Uterus (tissue), 3 donors: ENCODE measurements at regions not wholly inside any gene's neighbourhood (a gene's known extent, or its start where the extent isn't known, plus 50 kb on each side); places are given as distances from the start of the nearest gene placed in this dataset.

Experiments
- DNase-seq, 2 donors: peaks; one replicate each; pipeline ENCODE4 v3.0.0-alpha.2; 2019 to 2020
- H3K27ac ChIP-seq, 2 donors: fragments of 200-600 bp; sonication (generic); 1 replicate in 1 of 2; 2 replicates in 1 of 2; pipeline ENCODE4 v1.5.1; 2016 to 2018
- H3K27me3 ChIP-seq, 2 donors: fragments of 200-600 bp; sonication (generic); one replicate each; pipeline ENCODE4 v1.5.1; 2018 to 2019; ENCODE audit warnings: control low read depth in 1 of 2
- H3K36me3 ChIP-seq, 2 donors: fragments of 200-600 bp; sonication (generic); one replicate each; pipeline ENCODE4 v1.5.1; 2019; ENCODE audit warnings: control low read depth in 1 of 2
- H3K4me1 ChIP-seq, 2 donors: fragments of 200-600 bp; sonication (generic); one replicate each; pipeline ENCODE4 v1.5.1; 2018 to 2019; ENCODE audit warnings: control low read depth in 1 of 2
- H3K4me3 ChIP-seq, 2 donors: fragments of 200-600 bp; sonication (generic); 1 replicate in 1 of 2; 2 replicates in 1 of 2; pipeline ENCODE4 v1.5.1; 2018 to 2019; ENCODE audit warnings: mild to moderate bottlenecking in 1 of 2
- H3K9me3 ChIP-seq, 2 donors: fragments of 200-600 bp; sonication (generic); one replicate each; pipeline ENCODE4 v1.5.1; 2019; ENCODE audit warnings: control low read depth in 1 of 2
- CTCF ChIP-seq, 4 experiments: fragments of 200-600 bp in 2 of 4; fragments of 450-650 bp in 2 of 4; sonication (generic) in 2 of 4; IDR thresholded peaks; one replicate each; pipeline ENCODE4 v1.5.1; 2016 to 2019; ENCODE audit warnings: antibody characterized with exemption in 4 of 4, mild to moderate bottlenecking in 2 of 4, moderate library complexity in 1 of 4
- POLR2A ChIP-seq, 2 donors: fragments of 450-650 bp; IDR thresholded peaks; one replicate each; pipeline ENCODE4 v1.6.1; 2016; ENCODE audit warnings: antibody characterized with exemption in 2 of 2, mild to moderate bottlenecking in 1 of 2, moderate library complexity in 1 of 2
- intact Hi-C: fragments of 100-400 bp; cut with DNase I; formaldehyde crosslinking; loops from one replicate; pipeline ENCODE4 v1.15.1; 2023; ENCODE audit warnings: low total_unique reads
- donor health status: DM: yes; HTN: yes; CAD: no.

- intact Hi-C loops, result no loop called here
- TF ChIP-seq CTCF (IDR thresholded peaks at IDR 0.05) (no peak), POLR2A (IDR thresholded peaks at IDR 0.05) (no peak)
- H3K9me3 ChIP-seq, result no peaks in the 10 kb centered on the region
Measured at GRCh38 chr13:34422956-34423355, 519.1 kb upstream of the NBEA start.

DNA sequence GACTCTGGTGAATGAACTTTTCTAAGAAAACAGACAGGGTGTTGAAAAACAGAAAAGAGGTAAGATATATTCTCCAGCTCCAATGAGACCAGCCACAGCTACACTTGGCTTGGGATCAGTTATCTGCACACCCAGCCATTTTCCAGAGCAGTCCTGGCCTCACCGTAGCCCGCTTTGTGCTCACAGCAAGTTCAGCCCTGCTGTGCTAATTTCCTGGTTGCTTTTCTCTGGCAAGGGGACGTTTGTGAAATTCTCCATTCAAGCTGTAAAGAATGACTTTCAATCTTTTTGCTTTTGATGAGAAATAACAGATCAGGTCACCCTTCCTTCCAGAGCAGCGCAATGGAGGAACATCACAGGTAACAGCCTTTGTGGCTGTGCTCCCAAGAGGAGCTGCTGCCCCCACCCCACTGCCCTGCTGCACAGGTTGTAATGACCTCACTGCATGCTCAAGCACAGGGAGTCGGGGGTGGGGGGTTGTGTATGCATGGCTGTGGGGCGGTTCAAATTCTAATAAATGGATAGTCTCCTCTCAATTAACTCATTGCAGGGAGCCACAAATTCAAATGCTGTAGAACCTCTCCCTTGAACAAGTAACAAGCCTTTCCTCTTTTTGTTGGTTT, 516.6 kb upstream of the NBEA start:
- Histone ChIP-seq H3K4me3 (no peak overlapping the region), H3K9me3 (no peaks in the 10 kb centered on the region), H3K27me3 (no peaks in the 10 kb centered on the region), H3K27ac (no peak overlapping the region), H3K36me3 (no peaks in the 10 kb centered on the region), H3K4me1 (no peaks in the 10 kb centered on the region)
- intact Hi-C loops, result no loop called here
- DNase-seq, result no peak
- TF ChIP-seq POLR2A (IDR thresholded peaks at IDR 0.05) (no peak), CTCF (IDR thresholded peaks at IDR 0.05) (no peak)

More at GRCh38 chr13:34422956-34423355, 519.1 kb upstream of the NBEA start:
- Histone ChIP-seq H3K36me3 (no peaks in the 10 kb centered on the region), H3K27ac (no peak overlapping the region), H3K27me3 (no peaks in the 10 kb centered on the region), H3K4me1 (no peaks in the 10 kb centered on the region), H3K4me3 (no peak overlapping the region)
- DNase-seq, result no peak

DNA sequence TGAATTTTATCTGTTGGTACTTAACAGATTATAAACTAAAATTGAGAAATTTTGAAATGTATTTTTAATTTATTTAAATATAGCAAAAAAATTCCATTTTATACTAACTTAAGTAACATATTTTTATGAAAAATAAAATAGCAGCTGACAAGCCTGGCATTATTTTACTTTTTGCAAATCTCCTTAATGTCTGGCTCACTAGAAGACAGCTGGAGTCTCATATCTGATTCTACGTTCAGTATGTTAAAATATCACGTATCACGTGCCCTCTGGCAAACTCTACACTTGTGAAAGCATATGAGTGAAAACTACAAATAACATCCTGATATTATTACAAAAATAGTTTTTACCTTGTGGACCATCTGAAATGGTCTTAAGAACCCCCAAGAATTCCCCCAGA, 513.2 kb upstream of the NBEA start:
- no peak for DNase-seq
- H3K36me3 ChIP-seq, result no peaks in the 10 kb centered on the region
- intact Hi-C loops, result no loop called here

DNA sequence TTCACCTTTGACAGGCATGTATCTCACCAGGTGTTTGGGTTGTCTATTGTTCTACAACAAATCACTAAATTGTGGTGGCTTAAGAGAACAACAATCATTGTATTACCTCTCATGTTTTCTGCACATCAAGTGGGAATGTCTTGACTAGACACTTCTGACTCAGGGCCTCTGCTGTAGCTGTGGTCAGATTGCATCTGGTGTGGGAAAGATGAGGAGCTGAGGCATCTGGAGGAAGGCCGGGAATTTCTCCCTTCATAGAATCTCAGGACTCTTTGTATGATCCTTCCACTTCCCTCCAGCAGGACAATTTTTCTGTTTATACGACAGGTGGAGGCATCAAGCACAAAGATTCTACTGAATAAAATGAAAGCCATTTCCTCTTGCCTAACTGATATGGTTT, 511.8 kb upstream of the NBEA start:
- no peak overlapping the region for H3K4me3 ChIP-seq
- no peak overlapping the region for H3K27ac ChIP-seq
- no peak for TF ChIP-seq POLR2A (IDR thresholded peaks at IDR 0.05)
- no peak for TF ChIP-seq CTCF (IDR thresholded peaks at IDR 0.05)
- H3K4me1 ChIP-seq, result no peaks in the 10 kb centered on the region
- no peaks in the 10 kb centered on the region for H3K9me3 ChIP-seq
- intact Hi-C loops, result no loop called here
- H3K27me3 ChIP-seq, result no peaks in the 10 kb centered on the region
- no peak for DNase-seq
- H3K36me3 ChIP-seq, result no peaks in the 10 kb centered on the region

More for the DNA sequence above, 513.2 kb upstream of the NBEA start:
- H3K9me3 ChIP-seq, result no peaks in the 10 kb centered on the region
- H3K4me3 ChIP-seq, result no peak overlapping the region
- no peak for TF ChIP-seq POLR2A (IDR thresholded peaks at IDR 0.05)
- TF ChIP-seq CTCF (IDR thresholded peaks at IDR 0.05), result no peak
- no peak overlapping the region for H3K27ac ChIP-seq
- H3K4me1 ChIP-seq, result no peaks in the 10 kb centered on the region
- H3K27me3 ChIP-seq, result no peaks in the 10 kb centered on the region

DNA sequence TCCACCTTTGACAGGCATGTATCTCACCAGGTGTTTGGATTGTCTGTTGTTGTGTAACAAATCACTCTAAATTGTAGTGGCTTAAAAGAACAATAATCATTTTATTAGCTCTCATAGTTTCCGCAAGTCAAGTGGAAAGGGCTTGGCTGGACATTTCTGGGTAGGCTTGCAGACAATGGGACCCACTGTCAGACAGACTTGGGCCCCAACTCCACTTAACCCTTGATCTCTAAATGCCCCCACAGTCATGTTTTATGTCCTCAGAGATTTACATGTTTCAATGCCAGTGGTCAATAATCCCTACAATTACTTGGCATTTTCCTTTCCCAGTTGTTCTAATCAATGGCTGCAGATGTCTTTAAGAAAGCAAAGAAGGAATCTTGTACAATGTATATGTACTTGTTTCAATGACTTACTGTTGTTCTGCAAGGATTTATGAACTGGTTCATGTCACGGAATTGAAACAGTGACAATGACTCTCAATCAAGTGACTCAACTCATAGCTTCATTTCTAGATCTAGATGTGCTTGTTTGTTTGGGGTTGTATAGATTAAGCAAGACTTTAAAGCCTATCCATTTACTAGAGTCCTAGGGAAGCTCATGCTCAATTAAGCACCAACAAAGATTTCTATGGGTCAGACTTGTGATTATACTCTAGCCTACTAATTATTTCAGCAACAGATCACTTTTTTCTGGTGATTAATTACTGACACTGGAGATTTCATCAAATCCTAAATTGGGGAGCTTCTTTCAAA, 510.1 kb upstream of the NBEA start:
- Histone ChIP-seq H3K4me1 (no peaks in the 10 kb centered on the region), H3K27me3 (no peaks in the 10 kb centered on the region), H3K27ac (no peak overlapping the region), H3K4me3 (no peak overlapping the region), H3K9me3 (no peaks in the 10 kb centered on the region), H3K36me3 (no peaks in the 10 kb centered on the region)
- no peak for DNase-seq
- intact Hi-C loops, result no loop called here
- TF ChIP-seq POLR2A (IDR thresholded peaks at IDR 0.05) (no peak), CTCF (IDR thresholded peaks at IDR 0.05) (no peak)
